HEK293 (cell line): ENCODE measurements at regions not wholly inside any gene's neighbourhood (a gene's known extent, or its start where the extent isn't known, plus 50 kb on each side); places are given as distances from the start of the nearest gene placed in this dataset.

Source experiments
- HOXA7 ChIP-seq: sonication (generic); formaldehyde crosslinking; IDR thresholded peaks from 2 replicates; pipeline ENCODE4 v1.8.1; 2022; ENCODE audit warnings: missing genetic modification reagents, borderline replicate concordance
- KLF8 ChIP-seq: fragments of 450-650 bp; formaldehyde crosslinking; IDR thresholded peaks from 2 replicates; pipeline ENCODE4 v1.5.1; 2016; ENCODE audit warnings: missing biosample characterization, missing genetic modification characterization
- SALL2 ChIP-seq: fragments of 450-650 bp; formaldehyde crosslinking; IDR thresholded peaks from 2 replicates; pipeline ENCODE4 v1.5.0; 2017; ENCODE audit warnings: missing biosample characterization, mild to moderate bottlenecking, missing genetic modification characterization, borderline replicate concordance
- YY1 ChIP-seq: fragments of 450-650 bp; formaldehyde crosslinking; IDR thresholded peaks from 2 replicates; pipeline ENCODE4 v1.5.1; 2018; ENCODE audit warnings: missing biosample characterization, missing genetic modification characterization
- ZNF112 ChIP-seq: fragments of 450-650 bp; formaldehyde crosslinking; IDR thresholded peaks from 2 replicates; pipeline ENCODE4 v1.5.0; 2017; ENCODE audit warnings: missing biosample characterization, missing genetic modification characterization
- ZNF202 ChIP-seq: fragments of 450-650 bp; formaldehyde crosslinking; IDR thresholded peaks from 2 replicates; pipeline ENCODE4 v1.5.1; 2016; ENCODE audit warnings: missing biosample characterization, missing genetic modification characterization, borderline replicate concordance
- ZNF292 ChIP-seq: fragments of 450-650 bp; formaldehyde crosslinking; IDR thresholded peaks from 2 replicates; pipeline ENCODE4 v1.5.1; 2016; ENCODE audit warnings: low read depth, missing biosample characterization, missing genetic modification characterization, borderline replicate concordance
- ZNF324 ChIP-seq: fragments of 450-650 bp; formaldehyde crosslinking; IDR thresholded peaks from 2 replicates; pipeline ENCODE4 v1.5.1; 2016; ENCODE audit warnings: missing biosample characterization, missing genetic modification characterization
- ZNF707 ChIP-seq: fragments of 450-650 bp; formaldehyde crosslinking; IDR thresholded peaks from 2 replicates; pipeline ENCODE4 v1.5.1; 2016; ENCODE audit warnings: missing biosample characterization, missing genetic modification characterization
- ZNF837 ChIP-seq: fragments of 450-650 bp; formaldehyde crosslinking; IDR thresholded peaks from 2 replicates; pipeline ENCODE4 v1.5.1; 2016; ENCODE audit warnings: missing biosample characterization, missing genetic modification characterization
- TF ChIP-seq, protein P1 (sequence below): fragments of 450-650 bp; formaldehyde crosslinking; IDR thresholded peaks from 2 replicates; pipeline ENCODE4 v1.5.1; 2016; ENCODE audit warnings: missing biosample characterization, missing genetic modification characterization
- TF ChIP-seq, protein P2 (sequence below): fragments of 450-650 bp; formaldehyde crosslinking; IDR thresholded peaks from 2 replicates; pipeline ENCODE4 v1.5.1; 2017; ENCODE audit warnings: missing biosample characterization, missing genetic modification characterization
- TF ChIP-seq, protein P3 (sequence below): fragments of 450-650 bp; formaldehyde crosslinking; IDR thresholded peaks from 2 replicates; pipeline ENCODE4 v1.5.1; 2016; ENCODE audit warnings: missing biosample characterization, missing genetic modification characterization
- TF ChIP-seq, protein P4 (sequence below): fragments of 450-650 bp; formaldehyde crosslinking; IDR thresholded peaks from 2 replicates; pipeline ENCODE4 v1.5.1; 2016; ENCODE audit warnings: missing biosample characterization, missing genetic modification characterization

DNA sequence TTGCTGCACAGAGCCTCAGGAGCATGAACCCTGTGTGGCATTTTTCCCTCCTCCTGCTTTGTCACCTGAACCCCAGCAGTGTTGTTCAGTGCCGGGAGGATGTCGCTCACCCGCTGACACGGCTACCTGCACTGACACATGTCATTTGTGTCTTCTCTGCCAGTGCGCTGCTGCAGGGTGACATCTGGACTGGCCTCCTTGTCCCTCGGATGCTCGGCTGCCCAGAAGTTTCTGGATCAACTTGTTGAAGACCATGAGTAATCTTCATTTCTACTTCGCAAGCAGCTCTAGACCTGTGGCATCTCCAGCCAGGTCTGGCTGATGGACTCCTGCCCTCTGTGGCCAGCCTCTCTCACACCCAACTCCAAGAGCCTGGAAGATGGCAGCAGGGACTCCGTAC, 311.1 kb upstream of the C2CD4B start:
- TF ChIP-seq, protein P1, sequence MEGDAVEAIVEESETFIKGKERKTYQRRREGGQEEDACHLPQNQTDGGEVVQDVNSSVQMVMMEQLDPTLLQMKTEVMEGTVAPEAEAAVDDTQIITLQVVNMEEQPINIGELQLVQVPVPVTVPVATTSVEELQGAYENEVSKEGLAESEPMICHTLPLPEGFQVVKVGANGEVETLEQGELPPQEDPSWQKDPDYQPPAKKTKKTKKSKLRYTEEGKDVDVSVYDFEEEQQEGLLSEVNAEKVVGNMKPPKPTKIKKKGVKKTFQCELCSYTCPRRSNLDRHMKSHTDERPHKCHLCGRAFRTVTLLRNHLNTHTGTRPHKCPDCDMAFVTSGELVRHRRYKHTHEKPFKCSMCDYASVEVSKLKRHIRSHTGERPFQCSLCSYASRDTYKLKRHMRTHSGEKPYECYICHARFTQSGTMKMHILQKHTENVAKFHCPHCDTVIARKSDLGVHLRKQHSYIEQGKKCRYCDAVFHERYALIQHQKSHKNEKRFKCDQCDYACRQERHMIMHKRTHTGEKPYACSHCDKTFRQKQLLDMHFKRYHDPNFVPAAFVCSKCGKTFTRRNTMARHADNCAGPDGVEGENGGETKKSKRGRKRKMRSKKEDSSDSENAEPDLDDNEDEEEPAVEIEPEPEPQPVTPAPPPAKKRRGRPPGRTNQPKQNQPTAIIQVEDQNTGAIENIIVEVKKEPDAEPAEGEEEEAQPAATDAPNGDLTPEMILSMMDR (tag by site-specific recombination), result no peak
- TF ChIP-seq YY1 (tag by site-specific recombination) (no peak), KLF8 (no peak), SALL2 (tag by site-specific recombination) (no peak), ZNF202 (tag by site-specific recombination) (no peak), HOXA7 (no peak), ZNF292 (tag by site-specific recombination) (no peak), ZNF112 (tag by site-specific recombination) (no peak), ZNF707 (no peak), ZNF837 (tag by site-specific recombination) (no peak), ZNF324 (no peak)
- TF ChIP-seq, protein P2, sequence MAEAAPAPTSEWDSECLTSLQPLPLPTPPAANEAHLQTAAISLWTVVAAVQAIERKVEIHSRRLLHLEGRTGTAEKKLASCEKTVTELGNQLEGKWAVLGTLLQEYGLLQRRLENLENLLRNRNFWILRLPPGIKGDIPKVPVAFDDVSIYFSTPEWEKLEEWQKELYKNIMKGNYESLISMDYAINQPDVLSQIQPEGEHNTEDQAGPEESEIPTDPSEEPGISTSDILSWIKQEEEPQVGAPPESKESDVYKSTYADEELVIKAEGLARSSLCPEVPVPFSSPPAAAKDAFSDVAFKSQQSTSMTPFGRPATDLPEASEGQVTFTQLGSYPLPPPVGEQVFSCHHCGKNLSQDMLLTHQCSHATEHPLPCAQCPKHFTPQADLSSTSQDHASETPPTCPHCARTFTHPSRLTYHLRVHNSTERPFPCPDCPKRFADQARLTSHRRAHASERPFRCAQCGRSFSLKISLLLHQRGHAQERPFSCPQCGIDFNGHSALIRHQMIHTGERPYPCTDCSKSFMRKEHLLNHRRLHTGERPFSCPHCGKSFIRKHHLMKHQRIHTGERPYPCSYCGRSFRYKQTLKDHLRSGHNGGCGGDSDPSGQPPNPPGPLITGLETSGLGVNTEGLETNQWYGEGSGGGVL, result no peak
- TF ChIP-seq, protein P3, sequence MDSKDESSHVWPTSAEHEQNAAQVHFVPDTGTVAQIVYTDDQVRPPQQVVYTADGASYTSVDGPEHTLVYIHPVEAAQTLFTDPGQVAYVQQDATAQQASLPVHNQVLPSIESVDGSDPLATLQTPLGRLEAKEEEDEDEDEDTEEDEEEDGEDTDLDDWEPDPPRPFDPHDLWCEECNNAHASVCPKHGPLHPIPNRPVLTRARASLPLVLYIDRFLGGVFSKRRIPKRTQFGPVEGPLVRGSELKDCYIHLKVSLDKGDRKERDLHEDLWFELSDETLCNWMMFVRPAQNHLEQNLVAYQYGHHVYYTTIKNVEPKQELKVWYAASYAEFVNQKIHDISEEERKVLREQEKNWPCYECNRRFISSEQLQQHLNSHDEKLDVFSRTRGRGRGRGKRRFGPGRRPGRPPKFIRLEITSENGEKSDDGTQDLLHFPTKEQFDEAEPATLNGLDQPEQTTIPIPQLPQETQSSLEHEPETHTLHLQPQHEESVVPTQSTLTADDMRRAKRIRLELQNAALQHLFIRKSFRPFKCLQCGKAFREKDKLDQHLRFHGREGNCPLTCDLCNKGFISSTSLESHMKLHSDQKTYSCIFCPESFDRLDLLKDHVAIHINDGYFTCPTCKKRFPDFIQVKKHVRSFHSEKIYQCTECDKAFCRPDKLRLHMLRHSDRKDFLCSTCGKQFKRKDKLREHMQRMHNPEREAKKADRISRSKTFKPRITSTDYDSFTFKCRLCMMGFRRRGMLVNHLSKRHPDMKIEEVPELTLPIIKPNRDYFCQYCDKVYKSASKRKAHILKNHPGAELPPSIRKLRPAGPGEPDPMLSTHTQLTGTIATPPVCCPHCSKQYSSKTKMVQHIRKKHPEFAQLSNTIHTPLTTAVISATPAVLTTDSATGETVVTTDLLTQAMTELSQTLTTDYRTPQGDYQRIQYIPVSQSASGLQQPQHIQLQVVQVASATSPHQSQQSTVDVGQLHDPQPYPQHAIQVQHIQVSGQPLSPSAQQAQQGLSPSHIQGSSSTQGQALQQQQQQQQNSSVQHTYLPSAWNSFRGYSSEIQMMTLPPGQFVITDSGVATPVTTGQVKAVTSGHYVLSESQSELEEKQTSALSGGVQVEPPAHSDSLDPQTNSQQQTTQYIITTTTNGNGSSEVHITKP, result no peak
- TF ChIP-seq, protein P4, sequence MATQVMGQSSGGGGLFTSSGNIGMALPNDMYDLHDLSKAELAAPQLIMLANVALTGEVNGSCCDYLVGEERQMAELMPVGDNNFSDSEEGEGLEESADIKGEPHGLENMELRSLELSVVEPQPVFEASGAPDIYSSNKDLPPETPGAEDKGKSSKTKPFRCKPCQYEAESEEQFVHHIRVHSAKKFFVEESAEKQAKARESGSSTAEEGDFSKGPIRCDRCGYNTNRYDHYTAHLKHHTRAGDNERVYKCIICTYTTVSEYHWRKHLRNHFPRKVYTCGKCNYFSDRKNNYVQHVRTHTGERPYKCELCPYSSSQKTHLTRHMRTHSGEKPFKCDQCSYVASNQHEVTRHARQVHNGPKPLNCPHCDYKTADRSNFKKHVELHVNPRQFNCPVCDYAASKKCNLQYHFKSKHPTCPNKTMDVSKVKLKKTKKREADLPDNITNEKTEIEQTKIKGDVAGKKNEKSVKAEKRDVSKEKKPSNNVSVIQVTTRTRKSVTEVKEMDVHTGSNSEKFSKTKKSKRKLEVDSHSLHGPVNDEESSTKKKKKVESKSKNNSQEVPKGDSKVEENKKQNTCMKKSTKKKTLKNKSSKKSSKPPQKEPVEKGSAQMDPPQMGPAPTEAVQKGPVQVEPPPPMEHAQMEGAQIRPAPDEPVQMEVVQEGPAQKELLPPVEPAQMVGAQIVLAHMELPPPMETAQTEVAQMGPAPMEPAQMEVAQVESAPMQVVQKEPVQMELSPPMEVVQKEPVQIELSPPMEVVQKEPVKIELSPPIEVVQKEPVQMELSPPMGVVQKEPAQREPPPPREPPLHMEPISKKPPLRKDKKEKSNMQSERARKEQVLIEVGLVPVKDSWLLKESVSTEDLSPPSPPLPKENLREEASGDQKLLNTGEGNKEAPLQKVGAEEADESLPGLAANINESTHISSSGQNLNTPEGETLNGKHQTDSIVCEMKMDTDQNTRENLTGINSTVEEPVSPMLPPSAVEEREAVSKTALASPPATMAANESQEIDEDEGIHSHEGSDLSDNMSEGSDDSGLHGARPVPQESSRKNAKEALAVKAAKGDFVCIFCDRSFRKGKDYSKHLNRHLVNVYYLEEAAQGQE, result no peak
